Activated T-cell treated with anti-CD3 and anti-CD28 coated beads, Interleukin-2, amount 50 U/mL, for 4 hours (primary cell): ENCODE measurements at regions not wholly inside any gene's neighbourhood (a gene's known extent, or its start where the extent isn't known, plus 50 kb on each side); places are given as distances from the start of the nearest gene placed in this dataset.

Experiments
- ATAC-seq, 2 donors: fragments of 200-7000 bp; cut with Tn5 transposase; one replicate each; pipeline ENCODE4 v1.10.0; 2021
- DNase-seq: peaks from one replicate; pipeline ENCODE4 v3.0.0-alpha.2; 2020
- H3K27me3 Mint-ChIP-seq: one replicate; pipeline ENCODE4 v1.8.0; 2021; ENCODE audit warnings: low read depth, mixed read lengths
- H3K36me3 Mint-ChIP-seq: one replicate; pipeline ENCODE4 v1.8.0; 2022; ENCODE audit warnings: mixed read lengths; ENCODE audit not compliant: insufficient read depth
- H3K4me1 Mint-ChIP-seq: one replicate; pipeline ENCODE4 v1.8.0; 2021; ENCODE audit warnings: low read depth, mixed read lengths
- H3K4me3 Mint-ChIP-seq: one replicate; pipeline ENCODE4 v1.8.0; 2021; ENCODE audit warnings: mild to moderate bottlenecking, moderate library complexity, mixed read lengths
- H3K9me3 Mint-ChIP-seq: one replicate; pipeline ENCODE4 v1.8.0; 2021; ENCODE audit warnings: mixed read lengths

- no peaks in the 10 kb centered on the region for H3K9me3 Mint-ChIP-seq
Measured at GRCh38 chr6:134464690-134465411, 146.9 kb upstream of the SGK1 start.

GRCh38 chr6:134458857-134459657, 141.1 kb upstream of the SGK1 start:
- no peaks in the 10 kb centered on the region for H3K9me3 Mint-ChIP-seq
- no peaks in the 10 kb centered on the region for H3K36me3 Mint-ChIP-seq
- no peak overlapping the region for H3K4me3 Mint-ChIP-seq
- ATAC-seq = no peak
- H3K4me1 Mint-ChIP-seq = peaks cover 5% of the 10 kb centered on the region
- H3K27me3 Mint-ChIP-seq = no peaks in the 10 kb centered on the region
- DNase-seq = no peak

More at GRCh38 chr6:134464690-134465411, 146.9 kb upstream of the SGK1 start:
- Mint-ChIP-seq H3K4me3 (no peak overlapping the region), H3K36me3 (no peaks in the 10 kb centered on the region), H3K4me1 (peaks cover 6% of the 10 kb centered on the region), H3K27me3 (no peaks in the 10 kb centered on the region)
- DNase-seq (no peak), ATAC-seq (no peak)

- no peaks in the 10 kb centered on the region for H3K36me3 Mint-ChIP-seq
- no peaks in the 10 kb centered on the region for H3K27me3 Mint-ChIP-seq
- H3K4me3 Mint-ChIP-seq = no peak overlapping the region
- H3K4me1 Mint-ChIP-seq = peaks cover 5% of the 10 kb centered on the region
- no peak for DNase-seq
- no peaks in the 10 kb centered on the region for H3K9me3 Mint-ChIP-seq
- ATAC-seq = no peak
Measured at GRCh38 chr6:134457941-134458340, 140.0 kb upstream of the SGK1 start.

- Mint-ChIP-seq H3K4me3 (no peak overlapping the region), H3K9me3 (no peaks in the 10 kb centered on the region), H3K4me1 (peaks cover 5% of the 10 kb centered on the region), H3K27me3 (no peaks in the 10 kb centered on the region), H3K36me3 (no peaks in the 10 kb centered on the region)
- ATAC-seq = no peak
- no peak for DNase-seq
Measured at GRCh38 chr6:134456226-134456625, 138.3 kb upstream of the SGK1 start.

GRCh38 chr6:134455319-134455718, 137.4 kb upstream of the SGK1 start:
- no peak for DNase-seq
- Mint-ChIP-seq H3K36me3 (no peaks in the 10 kb centered on the region), H3K4me1 (peaks cover 5% of the 10 kb centered on the region), H3K9me3 (no peaks in the 10 kb centered on the region), H3K4me3 (no peak overlapping the region), H3K27me3 (no peaks in the 10 kb centered on the region)
- no peak for ATAC-seq

- no peak overlapping the region for H3K4me3 Mint-ChIP-seq
- H3K27me3 Mint-ChIP-seq = no peaks in the 10 kb centered on the region
- DNase-seq = no peak
- H3K9me3 Mint-ChIP-seq = no peaks in the 10 kb centered on the region
- no peak for ATAC-seq
- no peaks in the 10 kb centered on the region for H3K36me3 Mint-ChIP-seq
- H3K4me1 Mint-ChIP-seq = peaks cover 5% of the 10 kb centered on the region
Measured at GRCh38 chr6:134454794-134455193, 136.9 kb upstream of the SGK1 start.

- no peaks in the 10 kb centered on the region for H3K27me3 Mint-ChIP-seq
- ATAC-seq = no peak
- H3K9me3 Mint-ChIP-seq = no peaks in the 10 kb centered on the region
- H3K4me3 Mint-ChIP-seq = no peak overlapping the region
- peaks cover 5% of the 10 kb centered on the region for H3K4me1 Mint-ChIP-seq
- DNase-seq = no peak
- H3K36me3 Mint-ChIP-seq = no peaks in the 10 kb centered on the region
Measured at GRCh38 chr6:134453792-134454510, 136.0 kb upstream of the SGK1 start.

- H3K4me1 Mint-ChIP-seq = peaks cover 10% of the 10 kb centered on the region
- ATAC-seq = no peak
- no peak overlapping the region for H3K4me3 Mint-ChIP-seq
- H3K36me3 Mint-ChIP-seq = no peaks in the 10 kb centered on the region
- DNase-seq = no peak
- H3K27me3 Mint-ChIP-seq = no peaks in the 10 kb centered on the region
- H3K9me3 Mint-ChIP-seq = no peaks in the 10 kb centered on the region
Measured at GRCh38 chr6:134452906-134453305, 135.0 kb upstream of the SGK1 start.

GRCh38 chr6:134451529-134451928, 133.6 kb upstream of the SGK1 start:
- peaks cover 19% of the 10 kb centered on the region for H3K4me1 Mint-ChIP-seq
- H3K36me3 Mint-ChIP-seq = no peaks in the 10 kb centered on the region
- DNase-seq = no peak
- H3K9me3 Mint-ChIP-seq = no peaks in the 10 kb centered on the region
- no peak overlapping the region for H3K4me3 Mint-ChIP-seq
- ATAC-seq = no peak
- no peaks in the 10 kb centered on the region for H3K27me3 Mint-ChIP-seq

- Mint-ChIP-seq H3K9me3 (no peaks in the 10 kb centered on the region), H3K27me3 (no peaks in the 10 kb centered on the region), H3K4me1 (peaks cover 14% of the 10 kb centered on the region), H3K4me3 (no peak overlapping the region), H3K36me3 (no peaks in the 10 kb centered on the region)
- DNase-seq (no peak), ATAC-seq (no peak)
Measured at GRCh38 chr6:134449781-134450180, 131.9 kb upstream of the SGK1 start.

- no peaks in the 10 kb centered on the region for H3K27me3 Mint-ChIP-seq
Measured at GRCh38 chr6:134449004-134449403, 131.1 kb upstream of the SGK1 start.

GRCh38 chr6:134447883-134448387, 130.0 kb upstream of the SGK1 start:
- Mint-ChIP-seq H3K9me3 (no peaks in the 10 kb centered on the region), H3K27me3 (no peaks in the 10 kb centered on the region)
- no peak for ATAC-seq

More at GRCh38 chr6:134449004-134449403, 131.1 kb upstream of the SGK1 start:
- ATAC-seq (no peak), DNase-seq (no peak)
- no peaks in the 10 kb centered on the region for H3K9me3 Mint-ChIP-seq
- H3K36me3 Mint-ChIP-seq = no peaks in the 10 kb centered on the region
- H3K4me3 Mint-ChIP-seq = no peak overlapping the region
- H3K4me1 Mint-ChIP-seq = peaks cover 14% of the 10 kb centered on the region

GRCh38 chr6:134447423-134447822, 129.5 kb upstream of the SGK1 start:
- Mint-ChIP-seq H3K9me3 (no peaks in the 10 kb centered on the region), H3K4me3 (no peak overlapping the region), H3K4me1 (peaks cover 14% of the 10 kb centered on the region), H3K27me3 (no peaks in the 10 kb centered on the region), H3K36me3 (no peaks in the 10 kb centered on the region)
- no peak for DNase-seq
- ATAC-seq = no peak

More at GRCh38 chr6:134447883-134448387, 130.0 kb upstream of the SGK1 start:
- Mint-ChIP-seq H3K4me3 (no peak overlapping the region), H3K4me1 (peaks cover 14% of the 10 kb centered on the region), H3K36me3 (no peaks in the 10 kb centered on the region)
- DNase-seq = no peak

- DNase-seq (no peak), ATAC-seq (no peak)
- Mint-ChIP-seq H3K4me1 (peaks cover 14% of the 10 kb centered on the region), H3K27me3 (no peaks in the 10 kb centered on the region), H3K4me3 (no peak overlapping the region), H3K36me3 (no peaks in the 10 kb centered on the region), H3K9me3 (no peaks in the 10 kb centered on the region)
Measured at GRCh38 chr6:134446896-134447295, 129.0 kb upstream of the SGK1 start.
